ENCODE measurements at regions not wholly inside any gene's neighbourhood (a gene's known extent, or its start where the extent isn't known, plus 50 kb on each side); places are given as distances from the start of the nearest gene placed in this dataset.

- no peak for DNase-seq (ENCODE audit: low read depth)
- H3K4me3 ChIP-seq (ENCODE audit: control insufficient read depth, low read depth, low read length) = no peak overlapping the region
- TF ChIP-seq CTCF (conservative IDR thresholded peaks at IDR 0.05; ENCODE audit: control insufficient read depth, insufficient read depth, low read depth, low read length) = no peak
Measured at GRCh38 chr5:155270725-155271124, 257.2 kb downstream of the KIF4B start.

DNA sequence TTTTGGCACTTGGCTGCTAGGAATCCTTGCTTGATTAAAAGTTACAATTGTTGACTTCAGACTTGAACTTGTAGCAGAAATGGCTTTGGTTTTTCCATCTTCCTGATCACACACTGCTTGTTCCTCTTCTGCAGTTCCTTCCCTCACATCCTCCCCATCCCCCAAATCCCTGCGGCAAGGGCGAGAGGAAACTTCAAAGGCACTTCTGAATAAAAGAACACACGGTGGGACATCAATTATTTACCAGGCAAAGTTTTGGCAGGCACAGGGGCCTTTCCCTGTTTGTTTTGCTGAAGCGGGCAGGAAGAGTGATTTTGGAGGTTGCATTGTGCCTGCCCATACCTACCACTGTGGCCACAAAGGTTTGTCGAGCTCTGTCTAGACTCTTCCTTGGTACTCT is 260.9 kb downstream of the KIF4B start:
- TF ChIP-seq CTCF (conservative IDR thresholded peaks at IDR 0.05; ENCODE audit: control insufficient read depth, insufficient read depth, low read depth, low read length) = no peak
- no peak for DNase-seq (ENCODE audit: low read depth)
- no peak overlapping the region for H3K4me3 ChIP-seq (ENCODE audit: control insufficient read depth, low read depth, low read length)

- no peak for DNase-seq (ENCODE audit: low read depth)
- no peak overlapping the region for H3K4me3 ChIP-seq (ENCODE audit: control insufficient read depth, low read depth, low read length)
- TF ChIP-seq CTCF (conservative IDR thresholded peaks at IDR 0.05; ENCODE audit: control insufficient read depth, insufficient read depth, low read depth, low read length) = no peak
Measured at GRCh38 chr5:155275222-155275621, 261.7 kb downstream of the KIF4B start.

- DNase-seq (ENCODE audit: low read depth) = no peak
- no peak for TF ChIP-seq CTCF (conservative IDR thresholded peaks at IDR 0.05; ENCODE audit: control insufficient read depth, insufficient read depth, low read depth, low read length)
- no peak overlapping the region for H3K4me3 ChIP-seq (ENCODE audit: control insufficient read depth, low read depth, low read length)
Measured at GRCh38 chr5:155276231-155276630, 262.7 kb downstream of the KIF4B start.

DNA sequence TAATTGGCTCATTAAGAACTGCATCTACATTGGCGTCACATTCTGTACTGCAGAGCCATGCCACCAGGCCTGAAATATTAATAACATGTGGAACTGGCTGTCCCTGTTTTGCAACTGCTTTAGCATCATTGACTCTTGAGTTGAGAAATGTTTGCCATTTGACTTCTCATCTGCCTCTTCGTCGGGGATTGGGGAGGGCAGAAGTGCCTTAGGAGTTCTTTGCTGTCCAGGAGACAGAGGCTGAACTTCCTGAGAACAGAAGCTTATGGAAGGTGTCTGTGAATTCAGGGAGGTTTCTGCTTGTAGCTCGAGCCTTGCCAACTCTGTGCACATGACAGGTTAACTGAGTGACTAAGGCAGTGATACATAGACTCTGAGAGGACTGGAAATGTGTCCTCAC is 265.0 kb downstream of the KIF4B start:
- DNase-seq (ENCODE audit: low read depth) = no peak
- TF ChIP-seq CTCF (conservative IDR thresholded peaks at IDR 0.05; ENCODE audit: control insufficient read depth, insufficient read depth, low read depth, low read length) = no peak

DNA sequence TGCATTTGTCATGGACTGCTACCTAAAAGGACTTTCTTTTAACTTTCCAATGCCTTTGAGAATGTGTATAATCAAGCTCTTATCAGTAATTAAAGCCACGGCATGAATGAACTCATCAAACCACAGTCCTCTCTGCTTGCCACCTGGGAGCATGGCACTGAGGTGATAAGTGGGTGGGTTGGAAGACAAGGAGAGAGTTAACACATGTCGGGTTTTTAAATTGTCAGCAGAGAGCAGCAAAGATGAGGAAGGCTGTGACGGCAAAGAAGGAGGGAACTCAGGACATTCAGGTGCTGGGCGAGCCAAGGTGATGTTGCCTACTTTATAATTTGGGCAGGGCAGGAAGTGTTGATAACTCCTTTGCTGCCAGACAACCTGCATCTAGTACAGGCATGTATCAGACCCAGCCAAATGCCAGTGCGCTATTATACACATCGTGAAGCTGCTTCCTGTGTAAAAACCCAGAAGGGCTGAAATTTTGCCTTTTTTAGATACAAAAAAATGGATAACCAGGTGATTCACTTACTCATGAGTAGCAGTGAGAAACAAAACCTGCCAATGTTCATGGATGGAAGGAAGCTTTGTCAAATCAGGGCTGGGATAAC is 269.1 kb downstream of the KIF4B start:
- no peak overlapping the region for H3K4me3 ChIP-seq (ENCODE audit: control insufficient read depth, low read depth, low read length)
- TF ChIP-seq CTCF (conservative IDR thresholded peaks at IDR 0.05; ENCODE audit: control insufficient read depth, insufficient read depth, low read depth, low read length) = no peak
- DNase-seq (ENCODE audit: low read depth) = no peak

More for the DNA sequence above, 265.0 kb downstream of the KIF4B start:
- H3K4me3 ChIP-seq (ENCODE audit: control insufficient read depth, low read depth, low read length) = no peak overlapping the region

DNA sequence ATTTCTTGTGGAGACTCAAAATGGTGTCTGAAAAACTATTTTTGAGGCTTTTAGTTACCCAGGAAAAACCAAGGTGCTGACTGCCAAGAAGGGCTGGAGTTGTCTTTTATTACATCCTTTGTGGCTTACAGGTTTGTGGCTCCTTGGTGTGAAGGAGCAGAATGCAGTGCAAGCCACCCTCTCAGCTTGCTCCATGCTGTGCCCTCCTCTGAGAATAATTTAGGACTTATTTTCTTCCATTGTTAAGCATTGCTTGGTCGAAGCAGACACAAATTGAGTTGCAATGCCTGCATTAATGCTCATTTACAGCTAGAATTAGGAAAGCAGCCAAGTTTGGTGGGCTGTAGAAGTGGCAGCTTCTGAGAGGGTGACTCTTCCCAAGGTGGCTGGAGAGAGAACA is 272.2 kb downstream of the KIF4B start:
- no peak for DNase-seq (ENCODE audit: low read depth)
- no peak for TF ChIP-seq CTCF (conservative IDR thresholded peaks at IDR 0.05; ENCODE audit: control insufficient read depth, insufficient read depth, low read depth, low read length)
- H3K4me3 ChIP-seq (ENCODE audit: control insufficient read depth, low read depth, low read length) = no peak overlapping the region
